ENCODE measurements at regions not wholly inside any gene's neighbourhood (a gene's known extent, or its start where the extent isn't known, plus 50 kb on each side); places are given as distances from the start of the nearest gene placed in this dataset.

DNA sequence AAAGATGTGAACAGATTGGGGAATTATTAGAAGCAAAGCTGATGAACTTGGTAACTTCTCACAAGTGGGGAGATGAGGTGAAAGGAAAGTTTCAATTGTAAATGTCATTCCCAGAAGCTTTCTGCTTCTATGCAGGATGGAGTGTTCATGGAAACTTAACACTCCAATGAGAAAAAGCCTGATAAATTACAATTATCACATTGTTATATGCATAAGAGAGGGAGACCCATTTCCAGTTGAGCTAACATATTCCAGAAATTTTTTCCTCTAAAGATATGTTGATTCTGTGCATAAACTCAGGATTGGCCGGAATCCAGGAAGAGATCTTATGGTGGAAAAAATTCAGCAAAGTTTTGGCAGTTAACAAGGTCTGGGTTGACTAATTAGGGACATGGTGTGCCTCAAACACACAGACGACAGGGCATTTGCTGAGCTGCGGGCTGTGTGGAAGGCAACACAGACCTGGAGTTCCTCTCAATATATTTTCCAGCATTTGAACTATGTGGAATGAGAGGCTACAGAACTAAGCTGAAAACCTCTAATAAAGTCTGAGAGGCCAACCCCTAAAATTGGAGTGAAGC, 64.9 kb upstream of the FGF14 start:
- peak; percentile 40 for DNase-seq (ENCODE audit: low read depth)
- TF ChIP-seq, protein P1, sequence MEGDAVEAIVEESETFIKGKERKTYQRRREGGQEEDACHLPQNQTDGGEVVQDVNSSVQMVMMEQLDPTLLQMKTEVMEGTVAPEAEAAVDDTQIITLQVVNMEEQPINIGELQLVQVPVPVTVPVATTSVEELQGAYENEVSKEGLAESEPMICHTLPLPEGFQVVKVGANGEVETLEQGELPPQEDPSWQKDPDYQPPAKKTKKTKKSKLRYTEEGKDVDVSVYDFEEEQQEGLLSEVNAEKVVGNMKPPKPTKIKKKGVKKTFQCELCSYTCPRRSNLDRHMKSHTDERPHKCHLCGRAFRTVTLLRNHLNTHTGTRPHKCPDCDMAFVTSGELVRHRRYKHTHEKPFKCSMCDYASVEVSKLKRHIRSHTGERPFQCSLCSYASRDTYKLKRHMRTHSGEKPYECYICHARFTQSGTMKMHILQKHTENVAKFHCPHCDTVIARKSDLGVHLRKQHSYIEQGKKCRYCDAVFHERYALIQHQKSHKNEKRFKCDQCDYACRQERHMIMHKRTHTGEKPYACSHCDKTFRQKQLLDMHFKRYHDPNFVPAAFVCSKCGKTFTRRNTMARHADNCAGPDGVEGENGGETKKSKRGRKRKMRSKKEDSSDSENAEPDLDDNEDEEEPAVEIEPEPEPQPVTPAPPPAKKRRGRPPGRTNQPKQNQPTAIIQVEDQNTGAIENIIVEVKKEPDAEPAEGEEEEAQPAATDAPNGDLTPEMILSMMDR (IDR thresholded peaks at IDR 0.05; ENCODE audit: control insufficient read depth, extremely low read depth, insufficient read depth) = no peak
- H3K4me3 ChIP-seq (ENCODE audit: low read depth, low read length) = no peak overlapping the region

- no peak overlapping the region for H3K4me3 ChIP-seq (ENCODE audit: low read depth, low read length)
- no peak for DNase-seq (ENCODE audit: low read depth)
- TF ChIP-seq, protein P1 (IDR thresholded peaks at IDR 0.05; ENCODE audit: control insufficient read depth, extremely low read depth, insufficient read depth) = no peak
These were observed 60.7 kb upstream of the FGF14 start for GRCh38 chr13:102462570-102462969.

- TF ChIP-seq, protein P1 (IDR thresholded peaks at IDR 0.05; ENCODE audit: control insufficient read depth, extremely low read depth, insufficient read depth) = no peak
- H3K4me3 ChIP-seq (ENCODE audit: low read depth, low read length) = no peak overlapping the region
- no peak for DNase-seq (ENCODE audit: low read depth)
These were observed 59.5 kb upstream of the FGF14 start for GRCh38 chr13:102461302-102461701.

DNA sequence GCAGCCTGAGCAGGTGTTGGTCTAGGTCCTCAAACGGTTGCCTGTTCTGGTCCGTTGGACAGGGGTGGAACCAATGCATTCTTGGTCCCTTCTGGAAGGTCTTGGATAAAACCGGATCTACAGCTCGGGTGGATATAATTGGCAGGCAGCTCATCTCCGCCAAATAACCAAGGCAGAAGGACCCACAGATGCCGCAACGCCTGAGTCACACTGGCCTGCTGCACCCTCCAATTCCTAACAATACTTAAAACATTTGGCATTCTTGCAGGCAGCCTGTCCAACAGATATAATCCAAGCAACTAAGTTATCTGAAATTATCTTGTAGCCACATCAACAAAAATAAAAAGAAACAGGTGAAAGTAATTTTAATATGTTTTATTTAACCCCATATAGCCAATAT, 59.0 kb upstream of the FGF14 start:
- H3K4me3 ChIP-seq (ENCODE audit: low read depth, low read length) = no peak overlapping the region
- TF ChIP-seq, protein P1 (IDR thresholded peaks at IDR 0.05; ENCODE audit: control insufficient read depth, extremely low read depth, insufficient read depth) = no peak
- no peak for DNase-seq (ENCODE audit: low read depth)

GRCh38 chr13:102452836-102453235, 51.0 kb upstream of the FGF14 start:
- TF ChIP-seq, protein P1 (IDR thresholded peaks at IDR 0.05; ENCODE audit: control insufficient read depth, extremely low read depth, insufficient read depth) = no peak
- no peak for DNase-seq (ENCODE audit: low read depth)
- H3K4me3 ChIP-seq (ENCODE audit: low read depth, low read length) = no peak overlapping the region
